ENCODE measurements at regions not wholly inside any gene's neighbourhood (a gene's known extent, or its start where the extent isn't known, plus 50 kb on each side); places are given as distances from the start of the nearest gene placed in this dataset.

DNA sequence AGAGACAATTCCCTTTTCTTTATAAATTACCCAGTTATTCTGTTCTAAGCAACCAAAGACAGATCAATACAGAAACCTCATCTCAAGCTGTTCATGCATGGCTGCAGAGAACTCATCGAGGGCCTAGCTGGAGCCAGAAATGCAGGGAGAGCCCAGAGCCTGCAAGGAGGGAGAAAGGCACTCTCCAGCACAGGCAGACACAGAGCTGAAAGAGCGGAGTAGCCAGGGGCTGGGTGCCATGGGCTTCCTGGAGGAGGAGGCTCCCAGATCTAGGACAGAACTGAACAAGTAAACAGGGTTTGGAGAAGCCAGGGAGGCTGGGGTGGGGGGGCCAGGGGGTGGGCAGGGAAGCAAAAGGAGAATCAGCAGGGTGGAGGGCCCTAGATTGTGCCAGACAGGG is 144.2 kb upstream of the ZNF507 start:
- TF ChIP-seq, protein P1, sequence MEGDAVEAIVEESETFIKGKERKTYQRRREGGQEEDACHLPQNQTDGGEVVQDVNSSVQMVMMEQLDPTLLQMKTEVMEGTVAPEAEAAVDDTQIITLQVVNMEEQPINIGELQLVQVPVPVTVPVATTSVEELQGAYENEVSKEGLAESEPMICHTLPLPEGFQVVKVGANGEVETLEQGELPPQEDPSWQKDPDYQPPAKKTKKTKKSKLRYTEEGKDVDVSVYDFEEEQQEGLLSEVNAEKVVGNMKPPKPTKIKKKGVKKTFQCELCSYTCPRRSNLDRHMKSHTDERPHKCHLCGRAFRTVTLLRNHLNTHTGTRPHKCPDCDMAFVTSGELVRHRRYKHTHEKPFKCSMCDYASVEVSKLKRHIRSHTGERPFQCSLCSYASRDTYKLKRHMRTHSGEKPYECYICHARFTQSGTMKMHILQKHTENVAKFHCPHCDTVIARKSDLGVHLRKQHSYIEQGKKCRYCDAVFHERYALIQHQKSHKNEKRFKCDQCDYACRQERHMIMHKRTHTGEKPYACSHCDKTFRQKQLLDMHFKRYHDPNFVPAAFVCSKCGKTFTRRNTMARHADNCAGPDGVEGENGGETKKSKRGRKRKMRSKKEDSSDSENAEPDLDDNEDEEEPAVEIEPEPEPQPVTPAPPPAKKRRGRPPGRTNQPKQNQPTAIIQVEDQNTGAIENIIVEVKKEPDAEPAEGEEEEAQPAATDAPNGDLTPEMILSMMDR (IDR thresholded peaks at IDR 0.05; ENCODE audit: control extremely low read depth in 1 of 3, insufficient read depth in 1 of 3, low read depth in 1 of 3, low read length in 3 of 3), result no peak
- no peak for TF ChIP-seq SRF (IDR thresholded peaks at IDR 0.05; ENCODE audit: low read depth, low read length)
- no peak for TF ChIP-seq ATF2 (IDR thresholded peaks at IDR 0.05; ENCODE audit: low read length)
- TF ChIP-seq EZH2 (IDR thresholded peaks at IDR 0.05; ENCODE audit: low read depth, low read length, severe bottlenecking), result no peak
- TF ChIP-seq RNF2 (IDR thresholded peaks at IDR 0.05; ENCODE audit: borderline replicate concordance, low read depth, low read length, missing control alignments, poor library complexity, severe bottlenecking), result no peak
- TF ChIP-seq JUND (IDR thresholded peaks at IDR 0.05; ENCODE audit: low read length), result no peak
- no peak for TF ChIP-seq MAFK (IDR thresholded peaks at IDR 0.05; ENCODE audit: low read depth, low read length)
- TF ChIP-seq SUZ12 (IDR thresholded peaks at IDR 0.05; ENCODE audit: low read length), result no peak
